22Rv1 (cell line): ENCODE measurements at regions not wholly inside any gene's neighbourhood (a gene's known extent, or its start where the extent isn't known, plus 50 kb on each side); places are given as distances from the start of the nearest gene placed in this dataset.

Experiments
- ZFX ChIP-seq: fragments of 450-650 bp; IDR thresholded peaks from 2 replicates; pipeline ENCODE4 v1.6.1; 2017; ENCODE audit warnings: antibody characterized with exemption, borderline replicate concordance
- TF ChIP-seq, protein P1 (sequence below): fragments of 450-650 bp; IDR thresholded peaks from 2 replicates; pipeline ENCODE4 v1.5.1; 2017; ENCODE audit warnings: mild to moderate bottlenecking

DNA sequence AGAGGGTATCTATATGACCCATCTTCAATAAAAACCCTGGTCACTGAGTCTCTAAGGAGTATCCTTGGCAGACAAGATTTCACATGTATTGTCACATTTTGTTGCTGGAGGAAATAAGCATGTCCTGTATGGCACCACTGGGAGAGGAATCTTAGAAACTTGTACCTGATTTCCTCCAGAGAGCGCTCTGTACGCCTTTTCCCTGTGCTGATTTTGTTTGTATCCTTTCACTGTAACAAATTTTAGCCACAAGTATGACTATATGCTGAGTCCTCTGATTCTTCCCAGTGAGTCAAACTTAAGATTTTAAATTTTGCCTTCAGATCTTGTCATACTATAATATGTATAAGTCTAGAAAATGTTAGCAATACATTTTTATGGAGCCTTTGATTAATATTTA lies 102.8 kb downstream of the ITIH6 start:
- TF ChIP-seq, protein P1, sequence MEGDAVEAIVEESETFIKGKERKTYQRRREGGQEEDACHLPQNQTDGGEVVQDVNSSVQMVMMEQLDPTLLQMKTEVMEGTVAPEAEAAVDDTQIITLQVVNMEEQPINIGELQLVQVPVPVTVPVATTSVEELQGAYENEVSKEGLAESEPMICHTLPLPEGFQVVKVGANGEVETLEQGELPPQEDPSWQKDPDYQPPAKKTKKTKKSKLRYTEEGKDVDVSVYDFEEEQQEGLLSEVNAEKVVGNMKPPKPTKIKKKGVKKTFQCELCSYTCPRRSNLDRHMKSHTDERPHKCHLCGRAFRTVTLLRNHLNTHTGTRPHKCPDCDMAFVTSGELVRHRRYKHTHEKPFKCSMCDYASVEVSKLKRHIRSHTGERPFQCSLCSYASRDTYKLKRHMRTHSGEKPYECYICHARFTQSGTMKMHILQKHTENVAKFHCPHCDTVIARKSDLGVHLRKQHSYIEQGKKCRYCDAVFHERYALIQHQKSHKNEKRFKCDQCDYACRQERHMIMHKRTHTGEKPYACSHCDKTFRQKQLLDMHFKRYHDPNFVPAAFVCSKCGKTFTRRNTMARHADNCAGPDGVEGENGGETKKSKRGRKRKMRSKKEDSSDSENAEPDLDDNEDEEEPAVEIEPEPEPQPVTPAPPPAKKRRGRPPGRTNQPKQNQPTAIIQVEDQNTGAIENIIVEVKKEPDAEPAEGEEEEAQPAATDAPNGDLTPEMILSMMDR, result no peak
- TF ChIP-seq ZFX, result no peak
